Lower leg skin (tissue), 4 donors: ENCODE measurements at regions not wholly inside any gene's neighbourhood (a gene's known extent, or its start where the extent isn't known, plus 50 kb on each side); places are given as distances from the start of the nearest gene placed in this dataset.
"Not testable (repeated sequence)": the region's sequence is repeated elsewhere in the genome, so short reads cannot be mapped to it uniquely, and the experiment has no call there.

ENCODE experiments used
- DNase-seq, 2 donors: peaks; one replicate each; pipeline ENCODE4 v3.0.0-alpha.2; 2019; ENCODE audit warnings: low spot score in 2 of 2
- H3K4me3 ChIP-seq: fragments of 200-600 bp; sonication (generic); 2 replicates; pipeline ENCODE4 v1.5.1; 2017; ENCODE audit warnings: mild to moderate bottlenecking, low read depth; ENCODE audit not compliant: poor library complexity, severe bottlenecking
- CTCF ChIP-seq, 3 donors: fragments of 450-650 bp; IDR thresholded peaks; one replicate each; pipeline ENCODE4 v1.5.1; 2016; ENCODE audit warnings: antibody characterized with exemption in 3 of 3, mild to moderate bottlenecking in 3 of 3, moderate library complexity in 2 of 3
- POLR2A ChIP-seq, 2 donors: fragments of 450-650 bp; IDR thresholded peaks; one replicate each; pipeline ENCODE4 v1.6.1; 2016 to 2017; ENCODE audit warnings: antibody characterized with exemption in 2 of 2, mild to moderate bottlenecking in 1 of 2, moderate library complexity in 1 of 2
- WGBS, 2 donors: methylation state at CpG; one replicate each; pipeline ENCODE4 v1.1.5; 2018; 5-methylcytosine and 5-hydroxymethylcytosine counted together
- intact Hi-C: fragments of 100-400 bp; cut with DNase I; formaldehyde crosslinking; loops from one replicate; pipeline ENCODE4 v1.15.0; 2023; ENCODE audit warnings: low total_unique reads

- WGBS, 2 donors, result 70 to 72% methylated on average over 3 of the region's 3 CpGs
- no peak for DNase-seq
- intact Hi-C loops, result no loop called here
- TF ChIP-seq POLR2A (IDR thresholded peaks at IDR 0.05), result no peak
- TF ChIP-seq CTCF (IDR thresholded peaks at IDR 0.05), result no peak
- H3K4me3 ChIP-seq, result no peak overlapping the region
These were observed 501.6 kb downstream of the SLC6A15 start for GRCh38 chr12:84411031-84411430.

GRCh38 chr12:84408936-84409335 lies 503.7 kb downstream of the SLC6A15 start:
- H3K4me3 ChIP-seq, result no peak overlapping the region
- intact Hi-C loops, result no loop called here
- WGBS, 2 donors, result 93% methylated on average over 1 of the region's 1 CpG
- DNase-seq, result no peak
- TF ChIP-seq POLR2A (IDR thresholded peaks at IDR 0.05) (no peak), CTCF (IDR thresholded peaks at IDR 0.05) (no peak)

- 88 to 93% methylated on average over 1 of the region's 1 CpG for WGBS, 2 donors
- intact Hi-C loops, DNase-seq: not testable (repeated sequence)
These were observed 505.9 kb downstream of the SLC6A15 start for GRCh38 chr12:84406720-84407119.

GRCh38 chr12:84397846-84398245 lies 514.8 kb downstream of the SLC6A15 start:
- no peak for DNase-seq
- intact Hi-C loops, result no loop called here

More at GRCh38 chr12:84406720-84407119, 505.9 kb downstream of the SLC6A15 start:
- not testable (repeated sequence) for H3K4me3 ChIP-seq

GRCh38 chr12:84397263-84397662 lies 515.3 kb downstream of the SLC6A15 start:
- no peak overlapping the region for H3K4me3 ChIP-seq
- no peak for DNase-seq
- intact Hi-C loops, result no loop called here
- TF ChIP-seq CTCF (IDR thresholded peaks at IDR 0.05) (no peak), POLR2A (IDR thresholded peaks at IDR 0.05) (no peak)
- 89 to 93% methylated on average over 1 of the region's 1 CpG for WGBS, 2 donors

More at GRCh38 chr12:84397846-84398245, 514.8 kb downstream of the SLC6A15 start:
- H3K4me3 ChIP-seq, result no peak overlapping the region
- no peak for TF ChIP-seq CTCF (IDR thresholded peaks at IDR 0.05)
- no peak for TF ChIP-seq POLR2A (IDR thresholded peaks at IDR 0.05)

- intact Hi-C loops, DNase-seq, H3K4me3 ChIP-seq: not testable (repeated sequence)
These were observed 521.4 kb downstream of the SLC6A15 start for GRCh38 chr12:84391176-84391575.

- no peak overlapping the region for H3K4me3 ChIP-seq
- no peak for TF ChIP-seq CTCF (IDR thresholded peaks at IDR 0.05)
- TF ChIP-seq POLR2A (IDR thresholded peaks at IDR 0.05), result no peak
- intact Hi-C loops, result no loop called here
- 97 to 100% methylated on average over 1 of the region's 1 CpG for WGBS, 2 donors
- no peak for DNase-seq
These were observed 528.2 kb downstream of the SLC6A15 start for GRCh38 chr12:84384384-84384783.

- intact Hi-C loops, H3K4me3 ChIP-seq, DNase-seq: not testable (repeated sequence)
- WGBS, 2 donors, result 30 to 53% methylated on average over 1 of the region's 1 CpG
These were observed 530.1 kb downstream of the SLC6A15 start for GRCh38 chr12:84382486-84382885.
